ENCODE measurements at regions not wholly inside any gene's neighbourhood (a gene's known extent, or its start where the extent isn't known, plus 50 kb on each side); places are given as distances from the start of the nearest gene placed in this dataset.

DNA sequence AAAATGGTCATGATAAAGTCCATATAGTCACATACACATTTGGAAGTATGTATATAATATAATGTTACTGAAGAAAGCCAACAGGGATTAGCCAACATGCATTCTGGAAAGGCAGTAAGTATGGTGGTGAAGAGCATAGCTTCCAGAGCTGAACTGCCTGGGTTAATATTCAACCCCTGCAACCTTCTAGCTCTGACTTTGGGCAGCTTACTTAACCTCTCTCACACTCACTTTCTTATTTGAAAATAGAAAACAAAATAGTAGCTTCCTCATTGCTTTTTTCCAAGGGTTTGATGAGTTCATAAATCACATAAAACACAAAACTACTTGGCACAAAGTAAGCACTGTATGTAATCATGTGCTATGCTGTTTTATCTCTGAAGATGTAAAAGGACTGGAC, 216.4 kb downstream of the CHIC2 start:
- no peak for TF ChIP-seq POLR2AphosphoS5 (IDR thresholded peaks at IDR 0.05; ENCODE audit: low read depth, low read length)
- TF ChIP-seq, protein P1, sequence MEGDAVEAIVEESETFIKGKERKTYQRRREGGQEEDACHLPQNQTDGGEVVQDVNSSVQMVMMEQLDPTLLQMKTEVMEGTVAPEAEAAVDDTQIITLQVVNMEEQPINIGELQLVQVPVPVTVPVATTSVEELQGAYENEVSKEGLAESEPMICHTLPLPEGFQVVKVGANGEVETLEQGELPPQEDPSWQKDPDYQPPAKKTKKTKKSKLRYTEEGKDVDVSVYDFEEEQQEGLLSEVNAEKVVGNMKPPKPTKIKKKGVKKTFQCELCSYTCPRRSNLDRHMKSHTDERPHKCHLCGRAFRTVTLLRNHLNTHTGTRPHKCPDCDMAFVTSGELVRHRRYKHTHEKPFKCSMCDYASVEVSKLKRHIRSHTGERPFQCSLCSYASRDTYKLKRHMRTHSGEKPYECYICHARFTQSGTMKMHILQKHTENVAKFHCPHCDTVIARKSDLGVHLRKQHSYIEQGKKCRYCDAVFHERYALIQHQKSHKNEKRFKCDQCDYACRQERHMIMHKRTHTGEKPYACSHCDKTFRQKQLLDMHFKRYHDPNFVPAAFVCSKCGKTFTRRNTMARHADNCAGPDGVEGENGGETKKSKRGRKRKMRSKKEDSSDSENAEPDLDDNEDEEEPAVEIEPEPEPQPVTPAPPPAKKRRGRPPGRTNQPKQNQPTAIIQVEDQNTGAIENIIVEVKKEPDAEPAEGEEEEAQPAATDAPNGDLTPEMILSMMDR (IDR thresholded peaks at IDR 0.05): no peak

All from Panc1 (cell line).